ENCODE measurements at regions not wholly inside any gene's neighbourhood (a gene's known extent, or its start where the extent isn't known, plus 50 kb on each side); places are given as distances from the start of the nearest gene placed in this dataset.

GRCh38 chr6:80679992-80680391 lies 573.5 kb downstream of the BCKDHB start:
- TF ChIP-seq EZH2phosphoT487 (IDR thresholded peaks at IDR 0.05; ENCODE audit: borderline replicate concordance, low read depth, low read length), result no peak
- TF ChIP-seq, protein P1, sequence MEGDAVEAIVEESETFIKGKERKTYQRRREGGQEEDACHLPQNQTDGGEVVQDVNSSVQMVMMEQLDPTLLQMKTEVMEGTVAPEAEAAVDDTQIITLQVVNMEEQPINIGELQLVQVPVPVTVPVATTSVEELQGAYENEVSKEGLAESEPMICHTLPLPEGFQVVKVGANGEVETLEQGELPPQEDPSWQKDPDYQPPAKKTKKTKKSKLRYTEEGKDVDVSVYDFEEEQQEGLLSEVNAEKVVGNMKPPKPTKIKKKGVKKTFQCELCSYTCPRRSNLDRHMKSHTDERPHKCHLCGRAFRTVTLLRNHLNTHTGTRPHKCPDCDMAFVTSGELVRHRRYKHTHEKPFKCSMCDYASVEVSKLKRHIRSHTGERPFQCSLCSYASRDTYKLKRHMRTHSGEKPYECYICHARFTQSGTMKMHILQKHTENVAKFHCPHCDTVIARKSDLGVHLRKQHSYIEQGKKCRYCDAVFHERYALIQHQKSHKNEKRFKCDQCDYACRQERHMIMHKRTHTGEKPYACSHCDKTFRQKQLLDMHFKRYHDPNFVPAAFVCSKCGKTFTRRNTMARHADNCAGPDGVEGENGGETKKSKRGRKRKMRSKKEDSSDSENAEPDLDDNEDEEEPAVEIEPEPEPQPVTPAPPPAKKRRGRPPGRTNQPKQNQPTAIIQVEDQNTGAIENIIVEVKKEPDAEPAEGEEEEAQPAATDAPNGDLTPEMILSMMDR (conservative IDR thresholded peaks at IDR 0.05; ENCODE audit: low read length), result no peak
